ENCODE measurements at regions not wholly inside any gene's neighbourhood (a gene's known extent, or its start where the extent isn't known, plus 50 kb on each side); places are given as distances from the start of the nearest gene placed in this dataset.

GRCh38 chr20:7420345-7420744, 519.9 kb downstream of the HAO1 start:
- no peaks in the 10 kb centered on the region for H3K36me3 ChIP-seq (ENCODE audit: insufficient read depth, low read length)
- no peak overlapping the region for H3K9ac ChIP-seq (ENCODE audit: low read length)
- no peak overlapping the region for H3K27ac ChIP-seq (ENCODE audit: low read depth, low read length)
- no peak overlapping the region for H3K4me3 ChIP-seq (ENCODE audit: low read depth in 1 of 2, low read length in 2 of 2)
- no peaks in the 10 kb centered on the region for H3K4me1 ChIP-seq (ENCODE audit: insufficient read depth, low read length)
- H3K9me3 ChIP-seq (ENCODE audit: low read length) = no peaks in the 10 kb centered on the region
- no peaks in the 10 kb centered on the region for H3K27me3 ChIP-seq (ENCODE audit: control insufficient read depth in 1 of 2, insufficient read depth in 2 of 2, low read length in 2 of 2)

GRCh38 chr20:7426890-7427496, 513.3 kb downstream of the HAO1 start:
- Histone ChIP-seq H3K27me3 (ENCODE audit: control insufficient read depth in 1 of 2, insufficient read depth in 2 of 2, low read length in 2 of 2) (no peaks in the 10 kb centered on the region), H3K36me3 (ENCODE audit: insufficient read depth, low read length) (no peaks in the 10 kb centered on the region), H3K4me3 (ENCODE audit: low read depth in 1 of 2, low read length in 2 of 2) (no peak overlapping the region), H3K9ac (ENCODE audit: low read length) (no peak overlapping the region), H3K27ac (ENCODE audit: low read depth, low read length) (no peak overlapping the region), H3K9me3 (ENCODE audit: low read length) (no peaks in the 10 kb centered on the region), H3K4me1 (ENCODE audit: insufficient read depth, low read length) (no peaks in the 10 kb centered on the region)

- Histone ChIP-seq H3K27ac (ENCODE audit: low read depth, low read length) (no peak overlapping the region), H3K9ac (ENCODE audit: low read length) (no peak overlapping the region), H3K9me3 (ENCODE audit: low read length) (no peaks in the 10 kb centered on the region), H3K4me3 (ENCODE audit: low read depth in 1 of 2, low read length in 2 of 2) (no peak overlapping the region), H3K27me3 (ENCODE audit: control insufficient read depth in 1 of 2, insufficient read depth in 2 of 2, low read length in 2 of 2) (no peaks in the 10 kb centered on the region), H3K36me3 (ENCODE audit: insufficient read depth, low read length) (no peaks in the 10 kb centered on the region), H3K4me1 (ENCODE audit: insufficient read depth, low read length) (no peaks in the 10 kb centered on the region)
These were observed 511.3 kb downstream of the HAO1 start for GRCh38 chr20:7428946-7429345.

- Histone ChIP-seq H3K27me3 (ENCODE audit: control insufficient read depth in 1 of 2, insufficient read depth in 2 of 2, low read length in 2 of 2) (no peaks in the 10 kb centered on the region), H3K9me3 (ENCODE audit: low read length) (no peaks in the 10 kb centered on the region), H3K9ac (ENCODE audit: low read length) (no peak overlapping the region), H3K36me3 (ENCODE audit: insufficient read depth, low read length) (no peaks in the 10 kb centered on the region), H3K4me1 (ENCODE audit: insufficient read depth, low read length) (no peaks in the 10 kb centered on the region), H3K4me3 (ENCODE audit: low read depth in 1 of 2, low read length in 2 of 2) (no peak overlapping the region), H3K27ac (ENCODE audit: low read depth, low read length) (no peak overlapping the region)
These were observed 507.6 kb downstream of the HAO1 start for GRCh38 chr20:7432612-7433011.

GRCh38 chr20:7437311-7437710, 502.9 kb downstream of the HAO1 start:
- Histone ChIP-seq H3K4me3 (ENCODE audit: low read depth in 1 of 2, low read length in 2 of 2) (no peak overlapping the region), H3K27ac (ENCODE audit: low read depth, low read length) (no peak overlapping the region), H3K9ac (ENCODE audit: low read length) (no peak overlapping the region), H3K9me3 (ENCODE audit: low read length) (no peaks in the 10 kb centered on the region), H3K4me1 (ENCODE audit: insufficient read depth, low read length) (no peaks in the 10 kb centered on the region), H3K36me3 (ENCODE audit: insufficient read depth, low read length) (no peaks in the 10 kb centered on the region), H3K27me3 (ENCODE audit: control insufficient read depth in 1 of 2, insufficient read depth in 2 of 2, low read length in 2 of 2) (no peaks in the 10 kb centered on the region)

- H3K36me3 ChIP-seq (ENCODE audit: insufficient read depth, low read length) = no peaks in the 10 kb centered on the region
- H3K4me1 ChIP-seq (ENCODE audit: insufficient read depth, low read length) = no peaks in the 10 kb centered on the region
- H3K27ac ChIP-seq (ENCODE audit: low read depth, low read length) = no peak overlapping the region
- no peak overlapping the region for H3K9ac ChIP-seq (ENCODE audit: low read length)
- H3K4me3 ChIP-seq (ENCODE audit: low read depth in 1 of 2, low read length in 2 of 2) = no peak overlapping the region
- no peaks in the 10 kb centered on the region for H3K9me3 ChIP-seq (ENCODE audit: low read length)
- no peaks in the 10 kb centered on the region for H3K27me3 ChIP-seq (ENCODE audit: control insufficient read depth in 1 of 2, insufficient read depth in 2 of 2, low read length in 2 of 2)
These were observed 491.0 kb downstream of the HAO1 start for GRCh38 chr20:7449269-7449668.

- no peak overlapping the region for H3K27ac ChIP-seq (ENCODE audit: low read depth, low read length)
- no peak overlapping the region for H3K9ac ChIP-seq (ENCODE audit: low read length)
- H3K9me3 ChIP-seq (ENCODE audit: low read length) = no peaks in the 10 kb centered on the region
- no peaks in the 10 kb centered on the region for H3K27me3 ChIP-seq (ENCODE audit: control insufficient read depth in 1 of 2, insufficient read depth in 2 of 2, low read length in 2 of 2)
- no peaks in the 10 kb centered on the region for H3K36me3 ChIP-seq (ENCODE audit: insufficient read depth, low read length)
- no peak overlapping the region for H3K4me3 ChIP-seq (ENCODE audit: low read depth in 1 of 2, low read length in 2 of 2)
- H3K4me1 ChIP-seq (ENCODE audit: insufficient read depth, low read length) = no peaks in the 10 kb centered on the region
These were observed 487.4 kb downstream of the HAO1 start for GRCh38 chr20:7452890-7453289.

- Histone ChIP-seq H3K4me1 (ENCODE audit: insufficient read depth, low read length) (no peaks in the 10 kb centered on the region), H3K27me3 (ENCODE audit: control insufficient read depth in 1 of 2, insufficient read depth in 2 of 2, low read length in 2 of 2) (no peaks in the 10 kb centered on the region), H3K4me3 (ENCODE audit: low read depth in 1 of 2, low read length in 2 of 2) (no peak overlapping the region), H3K36me3 (ENCODE audit: insufficient read depth, low read length) (no peaks in the 10 kb centered on the region), H3K27ac (ENCODE audit: low read depth, low read length) (no peak overlapping the region), H3K9me3 (ENCODE audit: low read length) (no peaks in the 10 kb centered on the region), H3K9ac (ENCODE audit: low read length) (no peak overlapping the region)
These were observed 486.2 kb downstream of the HAO1 start for GRCh38 chr20:7454047-7454446.

- Histone ChIP-seq H3K36me3 (ENCODE audit: insufficient read depth, low read length) (no peaks in the 10 kb centered on the region), H3K4me1 (ENCODE audit: insufficient read depth, low read length) (no peaks in the 10 kb centered on the region), H3K9me3 (ENCODE audit: low read length) (no peaks in the 10 kb centered on the region), H3K27me3 (ENCODE audit: control insufficient read depth in 1 of 2, insufficient read depth in 2 of 2, low read length in 2 of 2) (no peaks in the 10 kb centered on the region), H3K4me3 (ENCODE audit: low read depth in 1 of 2, low read length in 2 of 2) (no peak overlapping the region), H3K27ac (ENCODE audit: low read depth, low read length) (no peak overlapping the region), H3K9ac (ENCODE audit: low read length) (no peak overlapping the region)
These were observed 481.8 kb downstream of the HAO1 start for GRCh38 chr20:7458459-7458858.

GRCh38 chr20:7459083-7459482, 481.2 kb downstream of the HAO1 start:
- Histone ChIP-seq H3K36me3 (ENCODE audit: insufficient read depth, low read length) (no peaks in the 10 kb centered on the region), H3K4me1 (ENCODE audit: insufficient read depth, low read length) (no peaks in the 10 kb centered on the region), H3K4me3 (ENCODE audit: low read depth in 1 of 2, low read length in 2 of 2) (no peak overlapping the region), H3K9me3 (ENCODE audit: low read length) (no peaks in the 10 kb centered on the region), H3K27ac (ENCODE audit: low read depth, low read length) (no peak overlapping the region), H3K27me3 (ENCODE audit: control insufficient read depth in 1 of 2, insufficient read depth in 2 of 2, low read length in 2 of 2) (no peaks in the 10 kb centered on the region), H3K9ac (ENCODE audit: low read length) (no peak overlapping the region)

- no peaks in the 10 kb centered on the region for H3K36me3 ChIP-seq (ENCODE audit: insufficient read depth, low read length)
- no peak overlapping the region for H3K27ac ChIP-seq (ENCODE audit: low read depth, low read length)
- no peaks in the 10 kb centered on the region for H3K9me3 ChIP-seq (ENCODE audit: low read length)
- H3K4me3 ChIP-seq (ENCODE audit: low read depth in 1 of 2, low read length in 2 of 2) = no peak overlapping the region
- H3K27me3 ChIP-seq (ENCODE audit: control insufficient read depth in 1 of 2, insufficient read depth in 2 of 2, low read length in 2 of 2) = no peaks in the 10 kb centered on the region
- H3K9ac ChIP-seq (ENCODE audit: low read length) = no peak overlapping the region
- no peaks in the 10 kb centered on the region for H3K4me1 ChIP-seq (ENCODE audit: insufficient read depth, low read length)
These were observed 477.0 kb downstream of the HAO1 start for GRCh38 chr20:7463290-7463689.

- H3K27me3 ChIP-seq (ENCODE audit: control insufficient read depth in 1 of 2, insufficient read depth in 2 of 2, low read length in 2 of 2) = no peaks in the 10 kb centered on the region
- no peak overlapping the region for H3K9ac ChIP-seq (ENCODE audit: low read length)
- H3K4me3 ChIP-seq (ENCODE audit: low read depth in 1 of 2, low read length in 2 of 2) = no peak overlapping the region
- H3K9me3 ChIP-seq (ENCODE audit: low read length) = no peaks in the 10 kb centered on the region
- no peak overlapping the region for H3K27ac ChIP-seq (ENCODE audit: low read depth, low read length)
- no peaks in the 10 kb centered on the region for H3K36me3 ChIP-seq (ENCODE audit: insufficient read depth, low read length)
- H3K4me1 ChIP-seq (ENCODE audit: insufficient read depth, low read length) = no peaks in the 10 kb centered on the region
These were observed 469.3 kb downstream of the HAO1 start for GRCh38 chr20:7470912-7471311.

Data from muscle layer of colon (tissue), 2 donors.